ENCODE measurements at regions not wholly inside any gene's neighbourhood (a gene's known extent, or its start where the extent isn't known, plus 50 kb on each side); places are given as distances from the start of the nearest gene placed in this dataset.

DNA sequence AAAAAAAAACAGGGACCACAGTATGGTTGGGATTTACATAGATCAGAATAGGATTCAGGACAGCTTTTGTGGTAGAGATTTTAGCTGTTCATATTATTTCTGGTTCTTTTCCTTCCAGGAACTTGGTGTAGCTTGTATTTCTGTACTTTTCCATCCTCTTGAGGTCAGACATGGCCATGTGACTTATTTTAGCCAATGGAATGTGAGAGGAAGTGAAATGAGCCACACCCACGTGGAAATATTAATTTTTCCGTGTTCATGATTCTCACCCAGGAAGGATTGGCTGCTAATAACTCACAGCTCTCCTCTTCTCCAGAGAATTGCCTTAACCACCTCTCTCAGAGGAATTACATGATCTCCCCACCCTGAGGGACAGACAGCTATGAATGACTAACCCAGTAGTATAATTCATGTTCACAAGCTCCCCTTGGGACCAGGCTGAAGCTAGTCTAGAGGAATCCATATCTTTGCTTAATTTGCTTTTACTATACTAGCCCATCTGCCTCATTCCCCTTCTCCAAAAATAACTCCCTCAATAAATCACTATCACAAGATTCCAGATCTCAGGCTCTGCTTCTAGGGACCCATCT lies 340.4 kb downstream of the NUAK1 start:
- H3K4me1 Mint-ChIP-seq, result peaks cover 13% of the 10 kb centered on the region
- no peaks in the 10 kb centered on the region for H3K27me3 Mint-ChIP-seq (ENCODE audit: low read depth, poor library complexity)
- H3K9me3 Mint-ChIP-seq, result no peaks in the 10 kb centered on the region
- H3K36me3 Mint-ChIP-seq (ENCODE audit: low read depth), result no peaks in the 10 kb centered on the region
- H3K4me3 Mint-ChIP-seq, result no peak overlapping the region
- no peak for DNase-seq
- TF ChIP-seq, protein P1, sequence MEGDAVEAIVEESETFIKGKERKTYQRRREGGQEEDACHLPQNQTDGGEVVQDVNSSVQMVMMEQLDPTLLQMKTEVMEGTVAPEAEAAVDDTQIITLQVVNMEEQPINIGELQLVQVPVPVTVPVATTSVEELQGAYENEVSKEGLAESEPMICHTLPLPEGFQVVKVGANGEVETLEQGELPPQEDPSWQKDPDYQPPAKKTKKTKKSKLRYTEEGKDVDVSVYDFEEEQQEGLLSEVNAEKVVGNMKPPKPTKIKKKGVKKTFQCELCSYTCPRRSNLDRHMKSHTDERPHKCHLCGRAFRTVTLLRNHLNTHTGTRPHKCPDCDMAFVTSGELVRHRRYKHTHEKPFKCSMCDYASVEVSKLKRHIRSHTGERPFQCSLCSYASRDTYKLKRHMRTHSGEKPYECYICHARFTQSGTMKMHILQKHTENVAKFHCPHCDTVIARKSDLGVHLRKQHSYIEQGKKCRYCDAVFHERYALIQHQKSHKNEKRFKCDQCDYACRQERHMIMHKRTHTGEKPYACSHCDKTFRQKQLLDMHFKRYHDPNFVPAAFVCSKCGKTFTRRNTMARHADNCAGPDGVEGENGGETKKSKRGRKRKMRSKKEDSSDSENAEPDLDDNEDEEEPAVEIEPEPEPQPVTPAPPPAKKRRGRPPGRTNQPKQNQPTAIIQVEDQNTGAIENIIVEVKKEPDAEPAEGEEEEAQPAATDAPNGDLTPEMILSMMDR (IDR thresholded peaks at IDR 0.05), result no peak
- no peak overlapping the region for H3K27ac Mint-ChIP-seq

DNA sequence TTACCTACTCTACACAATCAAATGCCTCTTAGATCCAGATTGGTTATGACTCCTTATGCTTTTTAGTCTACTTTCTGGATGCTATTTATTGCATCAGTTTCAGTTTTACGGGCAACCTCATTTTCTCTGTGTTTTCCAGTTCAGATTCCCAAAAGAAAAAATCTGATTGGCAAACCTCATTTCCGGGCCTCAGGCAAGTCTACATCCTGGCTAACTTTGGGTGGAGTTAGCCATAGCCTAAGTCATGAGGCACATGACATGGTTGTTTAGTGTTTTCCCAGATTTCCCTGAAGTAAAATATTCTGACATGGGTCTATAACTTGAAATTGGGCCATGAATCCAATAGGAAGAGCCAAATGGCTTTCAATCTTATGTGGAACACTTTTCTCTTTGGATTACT lies 339.7 kb downstream of the NUAK1 start:
- Mint-ChIP-seq H3K4me1 (peaks cover 13% of the 10 kb centered on the region), H3K36me3 (ENCODE audit: low read depth) (no peaks in the 10 kb centered on the region), H3K9me3 (no peaks in the 10 kb centered on the region), H3K27ac (no peak overlapping the region), H3K27me3 (ENCODE audit: low read depth, poor library complexity) (no peaks in the 10 kb centered on the region), H3K4me3 (no peak overlapping the region)
- TF ChIP-seq, protein P1 (IDR thresholded peaks at IDR 0.05), result no peak
- DNase-seq, result no peak

DNA sequence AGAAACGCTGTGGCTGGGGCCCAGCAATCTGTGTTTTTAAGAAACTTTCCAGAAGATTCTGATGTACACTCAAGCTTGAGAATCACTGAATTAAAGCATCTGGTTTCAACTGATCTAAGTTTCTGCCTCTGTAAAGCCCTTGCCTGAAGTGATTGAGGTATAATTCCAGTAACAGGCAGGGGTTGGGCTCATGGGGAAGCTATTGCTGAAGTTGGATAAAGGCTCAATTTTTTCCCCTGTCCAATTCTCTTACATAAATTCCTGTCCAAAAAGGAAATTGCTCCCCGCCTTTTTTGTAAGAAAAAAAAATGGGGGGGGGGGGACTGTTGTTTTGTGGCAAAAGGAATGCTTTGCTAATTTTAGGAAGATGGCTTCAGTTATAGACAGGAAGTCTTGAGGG lies 337.4 kb downstream of the NUAK1 start:
- Mint-ChIP-seq H3K4me3 (no peak overlapping the region), H3K36me3 (ENCODE audit: low read depth) (no peaks in the 10 kb centered on the region), H3K4me1 (peaks cover 25% of the 10 kb centered on the region), H3K27ac (no peak overlapping the region), H3K9me3 (no peaks in the 10 kb centered on the region), H3K27me3 (ENCODE audit: low read depth, poor library complexity) (no peaks in the 10 kb centered on the region)
- no peak for DNase-seq
- TF ChIP-seq, protein P1 (IDR thresholded peaks at IDR 0.05), result no peak

DNA sequence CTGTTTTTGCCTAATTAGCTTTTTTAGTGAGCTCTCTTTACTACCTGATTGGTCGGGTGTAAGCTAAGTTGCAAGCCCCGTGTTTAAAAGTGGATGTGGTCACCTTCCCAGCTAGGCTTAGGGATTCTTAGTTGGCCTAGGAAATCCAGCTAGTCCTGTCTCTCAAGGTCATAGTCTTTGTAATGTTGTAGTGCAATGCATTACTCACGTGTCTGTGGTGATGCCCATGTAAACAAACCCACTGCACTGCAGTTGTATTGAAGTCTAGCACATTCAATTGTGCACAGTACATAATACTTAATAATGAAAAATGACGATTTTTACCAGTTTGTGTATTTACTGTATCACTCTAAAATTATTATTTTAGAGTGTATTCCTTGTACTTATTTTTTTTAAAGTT lies 335.5 kb downstream of the NUAK1 start:
- H3K27me3 Mint-ChIP-seq (ENCODE audit: low read depth, poor library complexity), result no peaks in the 10 kb centered on the region
- H3K4me3 Mint-ChIP-seq, result no peak overlapping the region
- H3K4me1 Mint-ChIP-seq, result peaks cover 25% of the 10 kb centered on the region
- H3K27ac Mint-ChIP-seq, result no peak overlapping the region
- H3K9me3 Mint-ChIP-seq, result no peaks in the 10 kb centered on the region
- DNase-seq, result no peak
- H3K36me3 Mint-ChIP-seq (ENCODE audit: low read depth), result no peaks in the 10 kb centered on the region
- TF ChIP-seq, protein P1 (IDR thresholded peaks at IDR 0.05), result no peak

DNA sequence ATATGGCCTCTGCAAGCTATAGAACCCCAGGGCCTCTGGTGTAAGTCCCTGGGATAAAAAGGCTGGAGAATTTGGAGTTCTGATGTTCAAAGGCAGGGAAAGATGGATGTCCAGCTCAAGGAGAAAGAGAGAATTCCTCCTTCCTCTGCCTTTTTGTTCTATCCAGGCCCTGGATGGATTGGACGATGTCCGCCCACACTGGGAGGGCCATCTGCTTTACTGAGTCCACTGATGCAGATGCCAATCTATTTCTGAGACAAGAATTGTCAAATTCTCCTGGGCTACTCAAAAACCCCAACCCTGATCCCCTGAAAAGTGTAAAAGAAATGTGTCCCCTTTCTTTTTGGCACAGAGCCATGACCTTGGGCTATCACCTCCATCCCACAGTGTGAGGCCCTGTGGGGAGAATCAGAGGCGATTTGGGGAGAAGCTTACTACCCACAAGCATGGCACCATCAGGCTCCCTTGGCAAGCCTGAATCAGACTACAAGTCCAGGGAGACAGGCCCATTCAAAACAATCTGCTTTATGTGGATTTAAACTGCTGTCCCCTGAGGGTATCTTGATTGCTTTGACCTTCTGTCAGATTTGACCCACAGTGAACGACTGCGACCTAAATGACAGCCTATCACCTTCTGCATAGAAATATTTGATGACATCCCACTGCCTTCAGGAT lies 334.0 kb downstream of the NUAK1 start:
- Mint-ChIP-seq H3K4me3 (no peak overlapping the region), H3K36me3 (ENCODE audit: low read depth) (no peaks in the 10 kb centered on the region), H3K27me3 (ENCODE audit: low read depth, poor library complexity) (no peaks in the 10 kb centered on the region), H3K4me1 (peaks cover 25% of the 10 kb centered on the region), H3K9me3 (no peaks in the 10 kb centered on the region), H3K27ac (no peak overlapping the region)
- DNase-seq, result no peak
- TF ChIP-seq, protein P1 (IDR thresholded peaks at IDR 0.05), result no peak
